ENCODE measurements at regions not wholly inside any gene's neighbourhood (a gene's known extent, or its start where the extent isn't known, plus 50 kb on each side); places are given as distances from the start of the nearest gene placed in this dataset.

- Histone ChIP-seq H3K27me3 (ENCODE audit: control insufficient read depth in 1 of 2, insufficient read depth in 1 of 2, low read length in 2 of 2) (no peaks in the 10 kb centered on the region), H2BK5ac (ENCODE audit: low read depth, low read length, poor library complexity, severe bottlenecking) (no peak overlapping the region), H3K4me2 (ENCODE audit: low read length, poor library complexity, severe bottlenecking) (no peak overlapping the region), H4K8ac (ENCODE audit: low read length) (no peak overlapping the region), H3K23ac (ENCODE audit: low read length in 2 of 2) (no peak overlapping the region), H3K4me3 (ENCODE audit: insufficient read depth in 1 of 2, low read depth in 1 of 2, low read length in 2 of 2) (no peak overlapping the region), H3K27ac (ENCODE audit: low read length, poor library complexity, severe bottlenecking) (no peak overlapping the region), H2BK12ac (ENCODE audit: low read length in 2 of 2) (no peak overlapping the region), H2BK15ac (ENCODE audit: low read depth, poor library complexity, severe bottlenecking) (no peak overlapping the region), H4K91ac (ENCODE audit: low read length) (no peak overlapping the region), H3K14ac (ENCODE audit: low read length in 2 of 2) (no peak overlapping the region), H2AK5ac (ENCODE audit: low read length, severe bottlenecking) (no peak overlapping the region), H3K79me1 (replicated peaks; ENCODE audit: low read length, poor library complexity, severe bottlenecking) (no peaks in the 10 kb centered on the region), H3K9me3 (ENCODE audit: control insufficient read depth, low read length) (peaks cover 4% of the 10 kb centered on the region), H2BK120ac (ENCODE audit: low read depth, low read length) (no peak overlapping the region), H3K36me3 (ENCODE audit: control insufficient read depth in 1 of 2, insufficient read depth in 2 of 2, low read depth in 1 of 2, low read length in 2 of 2) (no peaks in the 10 kb centered on the region), H2AFZ (ENCODE audit: low read depth, low read length) (no peak overlapping the region), H3K4me1 (ENCODE audit: control insufficient read depth, insufficient read depth, low read depth, low read length) (no peaks in the 10 kb centered on the region), H3K4ac (ENCODE audit: low read depth in 1 of 2, low read length in 2 of 2) (no peak overlapping the region), H3K18ac (ENCODE audit: low read depth in 1 of 2, low read length in 2 of 2) (no peak overlapping the region), H3K9ac (ENCODE audit: low read length) (no peak overlapping the region)
- WGBS = 99% methylated on average over 2 of the region's 2 CpGs
- DNase-seq = no peak
Observed at GRCh38 chr1:106043971-106044370, 1012.5 kb upstream of the PRMT6 start.

- no peak for DNase-seq
Observed at GRCh38 chr1:106047210-106047609, 1009.3 kb upstream of the PRMT6 start.

GRCh38 chr1:106049595-106049994 is 1006.9 kb upstream of the PRMT6 start:
- H3K27ac ChIP-seq (ENCODE audit: low read length, poor library complexity, severe bottlenecking) = no peak overlapping the region
- no peak for DNase-seq
- no peaks in the 10 kb centered on the region for H3K27me3 ChIP-seq (ENCODE audit: control insufficient read depth in 1 of 2, insufficient read depth in 1 of 2, low read length in 2 of 2)
- H2BK12ac ChIP-seq (ENCODE audit: low read length in 2 of 2) = no peak overlapping the region
- no peaks in the 10 kb centered on the region for H3K9me3 ChIP-seq (ENCODE audit: control insufficient read depth, low read length)
- H3K14ac ChIP-seq (ENCODE audit: low read length in 2 of 2) = no peak overlapping the region
- no peak overlapping the region for H2AFZ ChIP-seq (ENCODE audit: low read depth, low read length)
- H3K4me1 ChIP-seq (ENCODE audit: control insufficient read depth, insufficient read depth, low read depth, low read length) = no peaks in the 10 kb centered on the region
- H3K36me3 ChIP-seq (ENCODE audit: control insufficient read depth in 1 of 2, insufficient read depth in 2 of 2, low read depth in 1 of 2, low read length in 2 of 2) = no peaks in the 10 kb centered on the region
- no peaks in the 10 kb centered on the region for H3K79me1 ChIP-seq (replicated peaks; ENCODE audit: low read length, poor library complexity, severe bottlenecking)
- H3K9ac ChIP-seq (ENCODE audit: low read length) = no peak overlapping the region
- WGBS = 41% methylated on average over 1 of the region's 1 CpG
- no peak overlapping the region for H3K18ac ChIP-seq (ENCODE audit: low read depth in 1 of 2, low read length in 2 of 2)
- H3K4ac ChIP-seq (ENCODE audit: low read depth in 1 of 2, low read length in 2 of 2) = no peak overlapping the region
- H4K91ac ChIP-seq (ENCODE audit: low read length) = no peak overlapping the region
- no peak overlapping the region for H3K23ac ChIP-seq (ENCODE audit: low read length in 2 of 2)
- H3K4me3 ChIP-seq (ENCODE audit: insufficient read depth in 1 of 2, low read depth in 1 of 2, low read length in 2 of 2) = no peak overlapping the region
- H2BK15ac ChIP-seq (ENCODE audit: low read depth, poor library complexity, severe bottlenecking) = no peak overlapping the region
- no peak overlapping the region for H4K8ac ChIP-seq (ENCODE audit: low read length)
- no peak overlapping the region for H2BK5ac ChIP-seq (ENCODE audit: low read depth, low read length, poor library complexity, severe bottlenecking)
- no peak overlapping the region for H3K4me2 ChIP-seq (ENCODE audit: low read length, poor library complexity, severe bottlenecking)
- H2BK120ac ChIP-seq (ENCODE audit: low read depth, low read length) = no peak overlapping the region
- H2AK5ac ChIP-seq (ENCODE audit: low read length, severe bottlenecking) = no peak overlapping the region

More at GRCh38 chr1:106047210-106047609, 1009.3 kb upstream of the PRMT6 start:
- H3K14ac ChIP-seq (ENCODE audit: low read length in 2 of 2) = no peak overlapping the region
- no peak overlapping the region for H2BK120ac ChIP-seq (ENCODE audit: low read depth, low read length)
- no CpG with 5 or more reads among the region's 3 CpGs for WGBS
- no peak overlapping the region for H2BK12ac ChIP-seq (ENCODE audit: low read length in 2 of 2)
- no peak overlapping the region for H3K4ac ChIP-seq (ENCODE audit: low read depth in 1 of 2, low read length in 2 of 2)
- no peak overlapping the region for H3K4me3 ChIP-seq (ENCODE audit: insufficient read depth in 1 of 2, low read depth in 1 of 2, low read length in 2 of 2)
- H3K9ac ChIP-seq (ENCODE audit: low read length) = no peak overlapping the region
- peaks cover 3% of the 10 kb centered on the region for H3K9me3 ChIP-seq (ENCODE audit: control insufficient read depth, low read length)
- H4K8ac ChIP-seq (ENCODE audit: low read length) = no peak overlapping the region
- no peaks in the 10 kb centered on the region for H3K79me1 ChIP-seq (replicated peaks; ENCODE audit: low read length, poor library complexity, severe bottlenecking)
- H3K27me3 ChIP-seq (ENCODE audit: control insufficient read depth in 1 of 2, insufficient read depth in 1 of 2, low read length in 2 of 2) = no peaks in the 10 kb centered on the region
- no peak overlapping the region for H3K18ac ChIP-seq (ENCODE audit: low read depth in 1 of 2, low read length in 2 of 2)
- H2BK15ac ChIP-seq (ENCODE audit: low read depth, poor library complexity, severe bottlenecking) = no peak overlapping the region
- no peak overlapping the region for H3K23ac ChIP-seq (ENCODE audit: low read length in 2 of 2)
- H4K91ac ChIP-seq (ENCODE audit: low read length) = no peak overlapping the region
- H2BK5ac ChIP-seq (ENCODE audit: low read depth, low read length, poor library complexity, severe bottlenecking) = no peak overlapping the region
- no peak overlapping the region for H2AFZ ChIP-seq (ENCODE audit: low read depth, low read length)
- no peaks in the 10 kb centered on the region for H3K4me1 ChIP-seq (ENCODE audit: control insufficient read depth, insufficient read depth, low read depth, low read length)
- H3K27ac ChIP-seq (ENCODE audit: low read length, poor library complexity, severe bottlenecking) = no peak overlapping the region
- H3K4me2 ChIP-seq (ENCODE audit: low read length, poor library complexity, severe bottlenecking) = no peak overlapping the region
- no peak overlapping the region for H2AK5ac ChIP-seq (ENCODE audit: low read length, severe bottlenecking)
- no peaks in the 10 kb centered on the region for H3K36me3 ChIP-seq (ENCODE audit: control insufficient read depth in 1 of 2, insufficient read depth in 2 of 2, low read depth in 1 of 2, low read length in 2 of 2)

- Histone ChIP-seq H4K91ac (ENCODE audit: low read length) (no peak overlapping the region), H3K4me1 (ENCODE audit: control insufficient read depth, insufficient read depth, low read depth, low read length) (no peaks in the 10 kb centered on the region), H3K36me3 (ENCODE audit: control insufficient read depth in 1 of 2, insufficient read depth in 2 of 2, low read depth in 1 of 2, low read length in 2 of 2) (no peaks in the 10 kb centered on the region), H3K4me2 (ENCODE audit: low read length, poor library complexity, severe bottlenecking) (no peak overlapping the region), H3K9ac (ENCODE audit: low read length) (no peak overlapping the region), H3K4ac (ENCODE audit: low read depth in 1 of 2, low read length in 2 of 2) (no peak overlapping the region), H3K18ac (ENCODE audit: low read depth in 1 of 2, low read length in 2 of 2) (no peak overlapping the region), H3K79me1 (replicated peaks; ENCODE audit: low read length, poor library complexity, severe bottlenecking) (no peaks in the 10 kb centered on the region), H3K27me3 (ENCODE audit: control insufficient read depth in 1 of 2, insufficient read depth in 1 of 2, low read length in 2 of 2) (no peaks in the 10 kb centered on the region), H4K8ac (ENCODE audit: low read length) (no peak overlapping the region), H3K9me3 (ENCODE audit: control insufficient read depth, low read length) (no peaks in the 10 kb centered on the region), H2AK5ac (ENCODE audit: low read length, severe bottlenecking) (no peak overlapping the region), H2BK12ac (ENCODE audit: low read length in 2 of 2) (no peak overlapping the region), H2AFZ (ENCODE audit: low read depth, low read length) (no peak overlapping the region), H2BK120ac (ENCODE audit: low read depth, low read length) (no peak overlapping the region), H3K27ac (ENCODE audit: low read length, poor library complexity, severe bottlenecking) (no peak overlapping the region), H2BK15ac (ENCODE audit: low read depth, poor library complexity, severe bottlenecking) (no peak overlapping the region), H3K23ac (ENCODE audit: low read length in 2 of 2) (no peak overlapping the region), H2BK5ac (ENCODE audit: low read depth, low read length, poor library complexity, severe bottlenecking) (no peak overlapping the region), H3K4me3 (ENCODE audit: insufficient read depth in 1 of 2, low read depth in 1 of 2, low read length in 2 of 2) (no peak overlapping the region), H3K14ac (ENCODE audit: low read length in 2 of 2) (no peak overlapping the region)
- WGBS = 57% methylated on average over 1 of the region's 1 CpG
- DNase-seq = no peak
Observed at GRCh38 chr1:106055855-106056254, 1000.6 kb upstream of the PRMT6 start.
